Stimulated activated CD8-positive, alpha-beta memory T cell treated with anti-CD3 and anti-CD28 coated beads, Interleukin-7, amount 100 ng/mL, for 48 hours (primary cell): ENCODE measurements at regions not wholly inside any gene's neighbourhood (a gene's known extent, or its start where the extent isn't known, plus 50 kb on each side); places are given as distances from the start of the nearest gene placed in this dataset.
"Not testable (repeated sequence)": the region's sequence is repeated elsewhere in the genome, so short reads cannot be mapped to it uniquely, and the experiment has no call there.

Source experiments
- DNase-seq, 2 donors: peaks; one replicate each; pipeline ENCODE4 v3.0.0-alpha.2; 2020; ENCODE audit warnings: low read depth in 1 of 2; ENCODE audit errors: extremely low read depth in 1 of 2

GRCh38 chr2:173463846-173464245 lies 109.2 kb downstream of the CDCA7 start:
- no peak for DNase-seq

DNA sequence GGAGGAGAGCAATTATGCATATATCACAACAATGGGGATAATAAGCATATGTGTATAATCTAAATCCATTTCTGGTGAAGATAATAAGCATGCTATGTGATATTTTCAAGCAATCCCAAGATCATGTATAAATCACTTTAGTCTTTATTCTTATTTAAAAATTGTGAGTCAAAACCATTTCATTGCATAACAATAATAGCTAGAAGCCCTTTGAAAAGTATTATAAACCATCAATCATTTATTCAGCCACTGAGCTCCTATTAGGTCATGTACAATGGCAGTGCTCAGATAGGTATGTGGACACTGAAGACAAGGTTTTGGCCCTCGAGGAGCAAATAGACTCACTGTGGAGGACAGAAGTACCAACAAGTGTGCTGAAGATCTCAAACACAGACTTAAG lies 113.1 kb downstream of the CDCA7 start:
- no peak for DNase-seq

DNA sequence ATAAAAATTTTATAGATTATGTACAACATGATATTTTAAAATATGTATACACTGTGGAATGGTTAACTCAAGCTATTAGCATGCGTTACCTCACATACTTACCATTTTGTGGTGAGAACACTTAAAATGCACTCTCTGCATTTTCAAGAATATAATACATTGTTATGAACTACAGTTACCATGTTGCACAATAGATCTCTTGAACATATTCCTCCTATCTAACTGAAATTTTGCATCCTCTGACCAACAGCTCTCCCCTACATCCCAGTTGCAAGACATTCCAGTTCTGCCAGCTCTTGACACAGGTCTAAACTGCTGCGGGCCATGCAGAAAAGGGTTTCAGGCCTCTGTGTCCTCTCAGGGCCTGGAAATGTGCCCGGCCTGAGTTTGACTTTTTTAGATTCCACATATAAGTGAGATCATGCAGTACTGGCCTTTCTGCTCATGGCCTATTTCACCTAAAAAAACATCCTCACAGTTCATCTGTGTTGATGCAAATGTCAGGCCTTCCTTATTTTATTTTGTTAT lies 113.7 kb downstream of the CDCA7 start:
- no peak for DNase-seq

- DNase-seq: no peak
Measured at GRCh38 chr2:173472112-173472511, 117.4 kb downstream of the CDCA7 start.

DNA sequence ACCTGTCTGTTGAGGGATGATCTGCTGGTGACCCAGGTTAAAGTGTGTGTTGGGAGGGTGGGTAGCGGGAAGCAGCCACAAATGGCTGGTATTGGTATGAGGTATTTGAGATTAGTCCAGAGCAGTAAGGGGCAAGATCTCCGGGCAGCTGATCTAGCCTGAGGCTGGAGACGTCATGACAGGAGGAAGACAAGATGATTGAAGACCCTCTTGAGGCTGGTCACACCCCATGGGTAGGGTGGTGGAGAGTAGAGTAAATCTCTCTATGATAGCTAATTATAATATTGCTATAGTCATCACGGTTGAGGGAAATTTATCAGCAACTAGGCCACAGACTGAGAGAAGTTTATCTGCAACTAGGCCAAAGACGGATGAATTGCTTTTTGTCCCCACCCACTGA lies 128.5 kb downstream of the CDCA7 start:
- no peak for DNase-seq

GRCh38 chr2:173488861-173489260 lies 134.2 kb downstream of the CDCA7 start:
- no peak for DNase-seq

- DNase-seq: no peak
Measured at GRCh38 chr2:173491418-173491817, 136.7 kb downstream of the CDCA7 start.

- DNase-seq: no peak
Measured at GRCh38 chr2:173493874-173494273, 139.2 kb downstream of the CDCA7 start.

DNA sequence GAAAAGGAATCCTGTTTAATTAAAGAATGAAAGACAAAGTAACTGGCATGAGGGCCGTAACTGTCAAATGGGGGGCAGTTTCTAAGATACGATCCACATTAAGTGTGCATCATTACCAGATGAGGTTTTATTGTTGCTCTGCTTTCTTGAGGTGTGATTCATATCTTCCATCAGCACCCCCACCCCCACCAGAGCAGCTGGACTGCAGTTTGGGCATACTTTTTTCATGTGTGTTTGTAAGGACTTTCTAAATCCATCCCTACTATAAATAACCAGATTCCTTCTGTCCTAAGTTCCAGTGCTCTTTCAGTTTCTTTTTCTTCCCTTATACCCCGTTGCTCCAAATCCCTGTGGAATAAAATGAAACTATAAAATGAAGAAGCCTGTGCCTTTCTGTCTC lies 142.1 kb downstream of the CDCA7 start:
- DNase-seq: no peak

GRCh38 chr2:173500953-173501352 lies 146.3 kb downstream of the CDCA7 start:
- no peak for DNase-seq

DNA sequence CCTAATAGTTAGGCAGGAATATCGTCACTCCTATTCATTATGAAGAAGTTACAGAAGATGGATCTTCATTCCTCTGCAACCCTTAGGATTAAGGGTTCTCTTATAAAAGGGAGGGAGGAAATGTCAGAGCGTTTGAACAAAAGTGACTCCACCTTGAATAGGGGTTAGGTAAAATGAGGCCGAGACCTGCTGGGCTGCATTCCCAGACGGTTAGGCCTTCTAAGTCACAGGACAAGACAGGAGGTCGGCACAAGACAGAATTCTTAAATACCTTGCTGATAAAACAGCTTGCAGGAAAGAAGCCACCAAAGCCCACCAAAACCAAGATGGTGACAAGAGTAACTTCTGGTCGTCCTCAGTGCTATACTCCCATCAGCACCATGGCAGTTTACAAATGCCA lies 147.6 kb downstream of the CDCA7 start:
- no peak for DNase-seq

- DNase-seq: no peak
Measured at GRCh38 chr2:173511357-173511756, 156.7 kb downstream of the CDCA7 start.

GRCh38 chr2:173511942-173512341 lies 157.3 kb downstream of the CDCA7 start:
- DNase-seq: no peak

GRCh38 chr2:173513107-173513727 lies 158.5 kb downstream of the CDCA7 start:
- no peak for DNase-seq

DNA sequence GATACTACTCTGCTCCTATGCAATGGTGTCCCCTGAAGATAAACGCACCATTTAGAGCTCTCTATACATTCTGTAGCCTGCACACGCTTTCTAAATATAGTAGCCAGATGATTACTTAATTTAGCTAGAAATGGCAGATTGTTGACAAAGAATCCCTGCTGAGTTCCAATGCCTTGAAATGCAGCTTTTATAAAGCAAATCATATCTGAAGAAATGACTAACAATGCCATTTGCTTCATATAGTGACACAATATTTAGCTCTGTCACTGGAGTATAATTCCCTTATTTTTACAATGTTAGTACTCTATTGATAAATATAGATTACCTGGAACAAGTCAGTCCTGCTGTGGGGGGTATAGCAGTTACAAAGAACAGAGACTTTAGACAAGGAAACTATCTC lies 166.2 kb downstream of the CDCA7 start:
- no peak for DNase-seq

DNA sequence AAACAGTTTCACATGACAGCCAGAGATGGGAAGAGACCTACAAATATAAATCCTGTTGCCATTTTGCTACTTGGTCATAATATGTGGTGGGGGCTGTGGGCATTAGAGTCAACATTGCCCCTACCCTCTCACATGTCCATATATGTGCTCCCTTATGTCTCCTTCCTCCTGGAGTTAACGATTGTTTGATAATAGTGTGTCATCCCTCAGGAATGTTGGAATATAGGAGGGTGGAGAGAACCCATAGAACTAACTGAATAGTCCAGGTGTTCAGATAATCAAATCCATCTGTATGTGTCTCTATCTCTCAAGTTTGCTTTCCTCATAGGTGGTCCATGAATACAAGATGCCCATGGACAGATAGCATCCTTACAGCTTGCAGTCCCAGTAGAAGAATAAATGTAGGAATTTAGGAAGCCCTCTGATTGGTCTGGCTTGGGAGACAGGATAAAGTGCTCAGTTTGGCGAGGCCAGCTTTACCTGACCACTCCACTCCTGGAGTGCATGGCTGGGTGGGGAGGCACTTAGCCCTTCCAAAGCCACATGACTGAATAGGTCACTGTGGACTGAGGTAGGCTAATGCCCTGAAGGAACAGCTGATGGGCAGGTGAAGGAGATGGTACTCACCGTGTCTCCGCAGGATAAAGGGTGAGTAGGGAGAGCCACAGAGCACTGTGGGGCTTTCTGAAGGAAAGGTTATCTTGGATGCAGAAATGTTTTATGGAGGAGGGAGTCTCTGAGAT lies 166.9 kb downstream of the CDCA7 start:
- DNase-seq: no peak

- no peak for DNase-seq
Measured at GRCh38 chr2:173523497-173523896, 168.8 kb downstream of the CDCA7 start.

DNA sequence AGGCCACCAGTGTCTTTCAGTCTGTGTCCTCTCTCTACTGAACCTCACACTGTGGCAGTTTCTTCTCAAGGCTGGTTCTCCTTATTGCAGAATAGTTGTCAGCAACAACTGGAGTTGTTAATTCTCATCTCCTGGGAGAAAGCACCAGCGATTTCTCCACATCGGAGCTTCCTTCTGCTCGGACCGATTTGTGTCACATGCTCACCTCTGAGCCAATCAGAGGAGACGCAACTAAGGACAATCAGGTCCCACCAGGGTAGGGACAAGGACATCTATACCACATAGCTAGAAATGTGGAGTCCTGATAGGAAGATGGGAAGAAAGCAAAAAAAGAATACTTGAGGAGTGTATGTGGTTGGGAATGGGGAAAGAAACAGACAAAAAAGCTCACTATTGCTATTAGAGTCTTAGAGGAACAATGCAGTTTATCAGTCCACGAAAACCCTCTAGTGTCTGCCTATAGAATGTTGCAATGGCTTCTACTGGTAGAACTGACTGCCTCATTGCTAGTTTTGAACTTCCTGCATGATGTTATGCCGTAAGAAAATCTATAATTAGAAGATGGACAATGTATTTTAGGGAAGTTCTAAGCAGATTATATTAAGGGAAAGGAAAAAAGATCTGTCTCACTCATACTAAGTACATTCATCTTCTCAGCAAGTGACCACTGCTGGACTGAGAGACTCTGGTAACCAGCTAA lies 169.7 kb downstream of the CDCA7 start:
- DNase-seq: no peak

- DNase-seq: not testable (repeated sequence)
Measured at GRCh38 chr2:173532732-173533531, 178.3 kb downstream of the CDCA7 start.

GRCh38 chr2:173537694-173538093 lies 183.0 kb downstream of the CDCA7 start:
- no peak for DNase-seq

GRCh38 chr2:173539615-173540014 lies 184.9 kb downstream of the CDCA7 start:
- no peak for DNase-seq
